Upper lobe of left lung (tissue), 4 donors: ENCODE measurements at regions not wholly inside any gene's neighbourhood (a gene's known extent, or its start where the extent isn't known, plus 50 kb on each side); places are given as distances from the start of the nearest gene placed in this dataset.

Experiments
- CTCF ChIP-seq, 6 experiments: fragments of 450-650 bp in 4 of 6; fragments of 200-600 bp in 2 of 6; sonication (generic) in 2 of 6; IDR thresholded peaks; one replicate each; pipeline ENCODE4 v1.5.1; 2016 to 2019; ENCODE audit warnings: antibody characterized with exemption in 6 of 6
- POLR2A ChIP-seq, 4 donors: fragments of 450-650 bp; IDR thresholded peaks; one replicate each; pipeline ENCODE4 v1.5.1; 2016 to 2017; ENCODE audit warnings: antibody characterized with exemption in 4 of 4, mild to moderate bottlenecking in 2 of 4
- POLR2AphosphoS5 ChIP-seq, 2 donors: sonication (generic); formaldehyde crosslinking; IDR thresholded peaks; one replicate each; pipeline ENCODE4 v1.5.1; 2017; ENCODE audit warnings: antibody characterized with exemption in 2 of 2

GRCh38 chr3:144770281-144770680, 798.7 kb downstream of the DIPK2A start:
- TF ChIP-seq CTCF (IDR thresholded peaks at IDR 0.05) (no peak), POLR2AphosphoS5 (IDR thresholded peaks at IDR 0.05) (no peak), POLR2A (IDR thresholded peaks at IDR 0.05) (no peak)
